H1 (cell line): ENCODE measurements at regions not wholly inside any gene's neighbourhood (a gene's known extent, or its start where the extent isn't known, plus 50 kb on each side); places are given as distances from the start of the nearest gene placed in this dataset.

Source experiments
- CTCF ChIA-PET: fragments of 300-600 bp; sonication (Branson Sonifier 250); formaldehyde crosslinking; loops from one replicate; lab custom pipeline; 2021; ENCODE audit not compliant: partially characterized antibody; lab: Charles Lee
- POLR2A ChIA-PET: fragments of 300-600 bp; sonication (Branson Sonifier 250); formaldehyde crosslinking; loops from one replicate; lab custom pipeline; 2021; ENCODE audit warnings: inconsistent platforms; ENCODE audit not compliant: partially characterized antibody; lab: Charles Lee
- DNase-seq, 2 experiments: peaks; one replicate each; pipeline versions ENCODE4 v3.0.0 to v3.0.0-alpha.2; 2010 to 2022; ENCODE audit warnings: low spot score in 2 of 2, low read depth in 1 of 2, mixed read lengths in 1 of 2
- FAIRE-seq: peaks from 2 replicates; lab custom pipeline; 2011; peaks lifted over from hg19 to GRCh38; lab: Jason Lieb, UNC
- H2AFZ ChIP-seq: 2 replicates; pipeline ENCODE4 v1.8.1; 2012; ENCODE audit warnings: low read length, inconsistent platforms
- H2AK5ac ChIP-seq: 2 replicates; pipeline ENCODE4 v1.6.1; 2013; ENCODE audit warnings: low read depth, low read length
- H2BK120ac ChIP-seq: replicated peaks from 2 replicates; pipeline ENCODE3; 2013; ENCODE audit warnings: low read depth, low read length, inconsistent platforms
- H2BK12ac ChIP-seq: 2 replicates; pipeline ENCODE4 v1.6.1; 2013; ENCODE audit warnings: low read depth, low read length
- H2BK15ac ChIP-seq: 2 replicates; pipeline ENCODE4 v1.6.1; 2013; ENCODE audit warnings: low read length
- H2BK20ac ChIP-seq: 2 replicates; pipeline ENCODE4 v1.6.1; 2013; ENCODE audit warnings: low read length
- H2BK5ac ChIP-seq: 2 replicates; pipeline ENCODE4 v1.6.1; 2013; ENCODE audit warnings: low read depth, low read length
- H3K14ac ChIP-seq: 2 replicates; pipeline ENCODE4 v1.6.1; 2013; ENCODE audit warnings: inconsistent platforms; ENCODE audit not compliant: insufficient read length
- H3K18ac ChIP-seq: 2 replicates; pipeline ENCODE4 v1.6.1; 2013; ENCODE audit warnings: low read length; ENCODE audit errors: extremely low read depth
- H3K23ac ChIP-seq: 2 replicates; pipeline ENCODE4 v1.6.1; 2013; ENCODE audit warnings: inconsistent platforms; ENCODE audit not compliant: insufficient read length
- H3K23me2 ChIP-seq: 2 replicates; pipeline ENCODE4 v1.6.1; 2013; ENCODE audit warnings: low read depth, low read length
- H3K27ac ChIP-seq: 2 replicates; pipeline ENCODE4 v1.6.1; 2011; ENCODE audit warnings: low read depth, low read length, inconsistent platforms
- H3K27me3 ChIP-seq, 4 experiments: replicated peaks in 1 of 4; 1 replicate in 1 of 4; 2 replicates in 3 of 4; pipeline versions ENCODE4 v1.6.1 to v1.8.1; 2011 to 2013; ENCODE audit warnings: low read length in 3 of 4, mild to moderate bottlenecking in 3 of 4, inconsistent platforms in 2 of 4, mixed read lengths in 2 of 4, moderate library complexity in 1 of 4; ENCODE audit not compliant: control insufficient read depth in 3 of 4, insufficient read depth in 3 of 4; ENCODE audit errors: extremely low read depth in 1 of 4
- H3K36me3 ChIP-seq, 4 experiments: 2 replicates each; pipeline versions ENCODE4 v1.6.1 to v1.8.1; 2011 to 2013; ENCODE audit warnings: mild to moderate bottlenecking in 4 of 4, low read length in 3 of 4, moderate library complexity in 2 of 4, control low read depth in 1 of 4, inconsistent platforms in 1 of 4; ENCODE audit not compliant: insufficient read depth in 4 of 4, control insufficient read depth in 2 of 4
- H3K4ac ChIP-seq: replicated peaks from 2 replicates; pipeline ENCODE3; 2013; ENCODE audit warnings: low read length, low read depth, mixed read lengths, inconsistent platforms; ENCODE audit not compliant: insufficient read length
- H3K4me1 ChIP-seq, 4 experiments: replicated peaks in 1 of 4; 1 replicate in 1 of 4; 2 replicates in 3 of 4; pipeline versions ENCODE4 v1.6.1 to v1.8.1; 2011 to 2013; ENCODE audit warnings: low read length in 3 of 4, inconsistent platforms in 2 of 4, mixed read lengths in 1 of 4; ENCODE audit not compliant: insufficient read depth in 4 of 4, control insufficient read depth in 3 of 4
- H3K4me2 ChIP-seq, 2 experiments: 2 replicates each; pipeline versions ENCODE4 v1.6.1 to v1.8.1; 2011 to 2013; ENCODE audit warnings: low read depth in 2 of 2, low read length in 2 of 2, control low read depth in 1 of 2, inconsistent platforms in 1 of 2, mild to moderate bottlenecking in 1 of 2; ENCODE audit not compliant: insufficient read depth in 1 of 2
- H3K4me3 ChIP-seq, 4 experiments: fragments of 200-600, 300-600 bp in 1 of 4; sonication (generic), shearing (Covaris generic), sonication (Bioruptor Twin) in 1 of 4; 2 replicates each; pipeline versions ENCODE4 v1.5.1 to v1.8.1; 2011 to 2016; ENCODE audit warnings: low read length in 4 of 4, low read depth in 3 of 4, control low read depth in 2 of 4, inconsistent platforms in 2 of 4, mild to moderate bottlenecking in 2 of 4, mixed read lengths in 1 of 4, moderate library complexity in 1 of 4; ENCODE audit not compliant: insufficient read depth in 2 of 4; ENCODE audit errors: extremely low read depth in 1 of 4
- H3K56ac ChIP-seq: replicated peaks from 2 replicates; pipeline ENCODE3; 2013; ENCODE audit warnings: low read depth, mild to moderate bottlenecking, mixed read lengths, low read length, inconsistent platforms; ENCODE audit not compliant: insufficient read length
- H3K79me1 ChIP-seq: 2 replicates; pipeline ENCODE4 v1.6.1; 2013; ENCODE audit warnings: low read depth, low read length, control low read depth
- H3K79me2 ChIP-seq, 2 experiments: 2 replicates each; pipeline versions ENCODE4 v1.6.1 to v1.8.1; 2012 to 2013; ENCODE audit warnings: low read length in 2 of 2, mild to moderate bottlenecking in 2 of 2, inconsistent platforms in 1 of 2; ENCODE audit not compliant: insufficient read depth in 2 of 2, control insufficient read depth in 1 of 2
- H3K9ac ChIP-seq, 4 experiments: replicated peaks in 1 of 4; 1 replicate in 1 of 4; 2 replicates in 3 of 4; pipeline versions ENCODE4 v1.6.1 to v1.8.1; 2011 to 2013; ENCODE audit warnings: low read depth in 3 of 4, low read length in 3 of 4, control low read depth in 2 of 4, mild to moderate bottlenecking in 2 of 4, moderate library complexity in 2 of 4, inconsistent platforms in 1 of 4; ENCODE audit errors: extremely low read depth in 1 of 4
- H3K9me3 ChIP-seq, 2 experiments: 2 replicates each; pipeline versions ENCODE4 v1.6.1 to v1.8.1; 2012 to 2013; ENCODE audit warnings: mild to moderate bottlenecking in 2 of 2, moderate library complexity in 2 of 2, control low read depth in 1 of 2, inconsistent platforms in 1 of 2, low read depth in 1 of 2, low read length in 1 of 2, mixed read lengths in 1 of 2; ENCODE audit not compliant: insufficient read depth in 2 of 2
- H4K20me1 ChIP-seq, 2 experiments: replicated peaks in 1 of 2; 2 replicates each; pipeline versions ENCODE3 to v1.8.1; 2011 to 2013; ENCODE audit warnings: inconsistent platforms in 2 of 2, low read length in 2 of 2, mild to moderate bottlenecking in 1 of 2; ENCODE audit not compliant: insufficient read depth in 2 of 2, control insufficient read depth in 1 of 2
- H4K5ac ChIP-seq: 2 replicates; pipeline ENCODE4 v1.6.1; 2013; ENCODE audit warnings: low read length, low read depth, mixed read lengths, inconsistent platforms; ENCODE audit not compliant: insufficient read length
- H4K8ac ChIP-seq: 2 replicates; pipeline ENCODE4 v1.8.0; 2013; ENCODE audit warnings: mild to moderate bottlenecking, moderate library complexity, low read length, inconsistent platforms; ENCODE audit not compliant: insufficient read depth; ENCODE audit errors: extremely low read depth
- H4K91ac ChIP-seq: replicated peaks from 2 replicates; pipeline ENCODE3; 2013; ENCODE audit warnings: low read length, mixed read lengths, inconsistent platforms; ENCODE audit not compliant: insufficient read length
- ATF2 ChIP-seq: IDR thresholded peaks from 2 replicates; pipeline ENCODE4 v1.6.1; 2012; ENCODE audit warnings: low read length, inconsistent platforms
- BACH1 ChIP-seq: IDR thresholded peaks from 2 replicates; pipeline ENCODE4 v1.6.1; 2012; ENCODE audit warnings: low read length, improper control_type of control experiment
- CEBPB ChIP-seq: IDR thresholded peaks from 2 replicates; pipeline ENCODE4 v1.6.1; 2012; ENCODE audit warnings: low read depth, low read length
- GTF2F1 ChIP-seq: IDR thresholded peaks from 2 replicates; pipeline ENCODE4 v1.6.1; 2012; ENCODE audit warnings: low read depth, low read length, improper control_type of control experiment, borderline replicate concordance
- JUN ChIP-seq: IDR thresholded peaks from 2 replicates; pipeline ENCODE4 v1.6.1; 2011; ENCODE audit warnings: low read depth, mild to moderate bottlenecking, improper control_type of control experiment, low read length
- POU5F1 ChIP-seq: IDR thresholded peaks from 2 replicates; pipeline ENCODE4 v1.6.1; 2011; ENCODE audit warnings: low read depth, mild to moderate bottlenecking, low read length, moderate library complexity
- SP2 ChIP-seq: IDR thresholded peaks from 2 replicates; pipeline ENCODE4 v1.6.1; 2012; ENCODE audit warnings: mild to moderate bottlenecking, low read length, inconsistent platforms
- SRF ChIP-seq: IDR thresholded peaks from 2 replicates; pipeline ENCODE4 v1.6.1; 2011; ENCODE audit warnings: mild to moderate bottlenecking, low read depth, low read length, moderate library complexity
- TEAD4 ChIP-seq: IDR thresholded peaks from 2 replicates; pipeline ENCODE4 v1.6.1; 2012; ENCODE audit warnings: low read depth, low read length, inconsistent platforms, mixed read lengths
- WGBS, 2 experiments: shearing (Covaris generic) in 1 of 2; methylation state at CpG; one replicate each; pipeline versions ENCODE4 v1.1.6 to v1.1.7; 2013 to 2015; ENCODE audit warnings: low lambda C conversion rate in 2 of 2, mixed read lengths in 2 of 2, inconsistent platforms in 1 of 2, low coverage in 1 of 2, missing lambda C conversion rate in 1 of 2; ENCODE audit not compliant: insufficient replicate concordance in 2 of 2, insufficient coverage in 1 of 2, insufficient read length in 1 of 2; ENCODE audit errors: extremely low coverage in 1 of 2, missing lambda C conversion rate in 1 of 2; 5-methylcytosine and 5-hydroxymethylcytosine counted together

- H3K23me2 ChIP-seq, result no peaks in the 10 kb centered on the region
- no peak overlapping the region for H3K9ac ChIP-seq
- POLR2A ChIA-PET, result interaction anchor here (0.6 to 1.2 kb wide), 3 partner anchors 24 to 221 kb away, joined by 3 to 4 read pairs (median 3); no protein-coding TSS in a partner anchor
- no peak overlapping the region for H3K14ac ChIP-seq
- H2BK120ac ChIP-seq, result no peak overlapping the region
- CTCF ChIA-PET, result interaction anchor here (0.8 to 2.2 kb wide), 10 partner anchors 8 to 252 kb away, joined by 3 to 8 read pairs (median 4); no protein-coding TSS in a partner anchor
- H3K4me3 ChIP-seq, result no peak overlapping the region
- no peak overlapping the region for H4K91ac ChIP-seq
- no peak overlapping the region for H2AFZ ChIP-seq
- H2BK20ac ChIP-seq, result no peak overlapping the region
- no peak overlapping the region for H2BK15ac ChIP-seq
- H3K4me2 ChIP-seq, result peak overlapping the region; percentile 4 to 31; a peak in 2 of 4 replicates
- H4K8ac ChIP-seq, result no peak overlapping the region
- no peaks in the 10 kb centered on the region for H3K9me3 ChIP-seq
- no peak overlapping the region for H3K23ac ChIP-seq
- peaks cover 0 to 2% of the 10 kb centered on the region in 2 experiments for H4K20me1 ChIP-seq
- no peak overlapping the region for H2BK5ac ChIP-seq
- 68% methylated on average over 10 of the region's 10 CpGs; no CpG with 5 or more reads in 1 of the 2 experiments for WGBS, 2 experiments
- H3K4me1 ChIP-seq, result peaks cover 0 to 18% (median 7%) of the 10 kb centered on the region in 4 experiments; a peak in 6 of 7 replicates
- peak overlapping the region; percentile 7; the same call in 1 of the 2 replicates for H2BK12ac ChIP-seq
- H3K79me1 ChIP-seq, result no peaks in the 10 kb centered on the region; the same call in none of the 2 replicates
- H3K4ac ChIP-seq, result no peak overlapping the region
- no peaks in the 10 kb centered on the region for H3K27me3 ChIP-seq
- H3K56ac ChIP-seq, result no peak overlapping the region
- peak; percentile 52 for FAIRE-seq
- no peaks in the 10 kb centered on the region for H3K79me2 ChIP-seq
- no peak overlapping the region for H4K5ac ChIP-seq
- no peak overlapping the region for H3K18ac ChIP-seq
- H3K27ac ChIP-seq, result no peak overlapping the region
- H2AK5ac ChIP-seq, result no peak overlapping the region
- no peaks in the 10 kb centered on the region for H3K36me3 ChIP-seq
- peak; percentile 33 to 70 for DNase-seq
- no peak for TF ChIP-seq ATF2
- TF ChIP-seq JUN, result no peak
- TF ChIP-seq SP2, result no peak
- TF ChIP-seq BACH1, result no peak
- no peak for TF ChIP-seq GTF2F1
- no peak for TF ChIP-seq CEBPB
- TF ChIP-seq POU5F1, result no peak
- TF ChIP-seq TEAD4, result peak; percentile 50; the same call in 1 of the 2 replicates
- no peak for TF ChIP-seq SRF
Observed at GRCh38 chr11:70713988-70714665, 315.8 kb downstream of the CTTN start.
